ENCODE measurements at regions not wholly inside any gene's neighbourhood (a gene's known extent, or its start where the extent isn't known, plus 50 kb on each side); places are given as distances from the start of the nearest gene placed in this dataset.

DNA sequence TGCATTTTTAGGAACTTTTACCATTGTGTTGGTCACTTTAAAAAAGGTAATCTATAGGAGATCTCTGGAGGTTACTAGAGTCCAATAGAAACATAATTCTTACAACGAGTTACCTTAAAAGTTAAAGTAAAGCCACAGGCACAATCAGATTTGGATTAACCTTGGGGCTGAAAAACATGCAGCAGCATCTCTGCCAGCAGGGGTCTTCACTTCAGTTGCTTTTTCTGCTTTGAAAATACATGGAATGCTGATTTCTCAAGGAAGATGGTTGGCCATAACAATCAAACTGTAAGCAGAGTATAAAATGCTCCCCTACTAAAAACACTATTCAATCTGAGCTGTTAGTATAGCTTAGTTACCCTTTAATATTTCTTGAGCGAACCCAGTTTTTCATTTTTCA is 1072.3 kb upstream of the PCDH10 start:
- TF ChIP-seq, protein P1, sequence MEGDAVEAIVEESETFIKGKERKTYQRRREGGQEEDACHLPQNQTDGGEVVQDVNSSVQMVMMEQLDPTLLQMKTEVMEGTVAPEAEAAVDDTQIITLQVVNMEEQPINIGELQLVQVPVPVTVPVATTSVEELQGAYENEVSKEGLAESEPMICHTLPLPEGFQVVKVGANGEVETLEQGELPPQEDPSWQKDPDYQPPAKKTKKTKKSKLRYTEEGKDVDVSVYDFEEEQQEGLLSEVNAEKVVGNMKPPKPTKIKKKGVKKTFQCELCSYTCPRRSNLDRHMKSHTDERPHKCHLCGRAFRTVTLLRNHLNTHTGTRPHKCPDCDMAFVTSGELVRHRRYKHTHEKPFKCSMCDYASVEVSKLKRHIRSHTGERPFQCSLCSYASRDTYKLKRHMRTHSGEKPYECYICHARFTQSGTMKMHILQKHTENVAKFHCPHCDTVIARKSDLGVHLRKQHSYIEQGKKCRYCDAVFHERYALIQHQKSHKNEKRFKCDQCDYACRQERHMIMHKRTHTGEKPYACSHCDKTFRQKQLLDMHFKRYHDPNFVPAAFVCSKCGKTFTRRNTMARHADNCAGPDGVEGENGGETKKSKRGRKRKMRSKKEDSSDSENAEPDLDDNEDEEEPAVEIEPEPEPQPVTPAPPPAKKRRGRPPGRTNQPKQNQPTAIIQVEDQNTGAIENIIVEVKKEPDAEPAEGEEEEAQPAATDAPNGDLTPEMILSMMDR (IDR thresholded peaks at IDR 0.05; ENCODE audit: poor library complexity): no peak
- no peak for TF ChIP-seq EZH2phosphoT487 (IDR thresholded peaks at IDR 0.05; ENCODE audit: low read depth, severe bottlenecking, unreplicated experiment)
